H1 (cell line): ENCODE measurements at regions not wholly inside any gene's neighbourhood (a gene's known extent, or its start where the extent isn't known, plus 50 kb on each side); places are given as distances from the start of the nearest gene placed in this dataset.

ENCODE experiments used
- BRCA1 ChIP-seq: IDR thresholded peaks from 2 replicates; pipeline ENCODE4 v1.6.1; 2012; ENCODE audit warnings: low read depth, low read length, improper control_type of control experiment
- POLR2A ChIP-seq, 2 experiments: IDR thresholded peaks; 1 replicate in 1 of 2; 2 replicates in 1 of 2; pipeline ENCODE4 v1.6.1; 2011; ENCODE audit warnings: low read depth in 2 of 2, low read length in 2 of 2, mild to moderate bottlenecking in 2 of 2; ENCODE audit errors: control extremely low read depth in 1 of 2
- SP1 ChIP-seq: IDR thresholded peaks from 2 replicates; pipeline ENCODE4 v1.6.1; 2011; ENCODE audit warnings: low read depth, low read length
- SP2 ChIP-seq: IDR thresholded peaks from 2 replicates; pipeline ENCODE4 v1.6.1; 2012; ENCODE audit warnings: mild to moderate bottlenecking, low read length, inconsistent platforms
- TF ChIP-seq, protein P1 (sequence below): IDR thresholded peaks from 2 replicates; pipeline ENCODE4 v1.6.1; 2011; ENCODE audit warnings: low read length, improper control_type of control experiment

DNA sequence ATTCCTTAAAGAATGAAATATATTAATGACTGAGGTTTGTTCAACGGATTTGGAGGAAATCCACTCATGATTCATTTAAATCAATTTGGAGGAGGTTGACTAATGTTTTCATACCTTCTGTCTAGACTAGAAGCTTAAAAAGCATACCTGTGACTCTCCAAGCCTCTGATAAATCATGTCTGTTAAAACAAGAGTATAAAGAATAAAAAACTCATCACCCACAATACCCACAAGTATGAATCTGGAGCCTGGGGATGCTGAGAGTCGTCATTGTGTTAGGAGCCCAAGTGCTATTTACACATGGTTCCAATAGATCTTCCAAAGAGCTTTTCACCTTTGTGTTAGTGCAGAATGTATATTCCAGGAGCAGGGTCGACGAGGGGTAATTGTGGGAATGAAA lies 86.8 kb upstream of the ADAMTS20 start (continued):
- TF ChIP-seq, protein P1, sequence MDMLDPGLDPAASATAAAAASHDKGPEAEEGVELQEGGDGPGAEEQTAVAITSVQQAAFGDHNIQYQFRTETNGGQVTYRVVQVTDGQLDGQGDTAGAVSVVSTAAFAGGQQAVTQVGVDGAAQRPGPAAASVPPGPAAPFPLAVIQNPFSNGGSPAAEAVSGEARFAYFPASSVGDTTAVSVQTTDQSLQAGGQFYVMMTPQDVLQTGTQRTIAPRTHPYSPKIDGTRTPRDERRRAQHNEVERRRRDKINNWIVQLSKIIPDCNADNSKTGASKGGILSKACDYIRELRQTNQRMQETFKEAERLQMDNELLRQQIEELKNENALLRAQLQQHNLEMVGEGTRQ = no peak
- TF ChIP-seq POLR2A (IDR thresholded peaks at IDR 0.05; ENCODE audit: control extremely low read depth in 1 of 2, low read depth in 2 of 2, low read length in 2 of 2) (no peak), SP2 (no peak), BRCA1 (no peak), SP1 (no peak)
